ENCODE measurements at regions not wholly inside any gene's neighbourhood (a gene's known extent, or its start where the extent isn't known, plus 50 kb on each side); places are given as distances from the start of the nearest gene placed in this dataset.
A peak's percentile ranks its signal among the peaks of the same experiment; 100 is the strongest.

DNA sequence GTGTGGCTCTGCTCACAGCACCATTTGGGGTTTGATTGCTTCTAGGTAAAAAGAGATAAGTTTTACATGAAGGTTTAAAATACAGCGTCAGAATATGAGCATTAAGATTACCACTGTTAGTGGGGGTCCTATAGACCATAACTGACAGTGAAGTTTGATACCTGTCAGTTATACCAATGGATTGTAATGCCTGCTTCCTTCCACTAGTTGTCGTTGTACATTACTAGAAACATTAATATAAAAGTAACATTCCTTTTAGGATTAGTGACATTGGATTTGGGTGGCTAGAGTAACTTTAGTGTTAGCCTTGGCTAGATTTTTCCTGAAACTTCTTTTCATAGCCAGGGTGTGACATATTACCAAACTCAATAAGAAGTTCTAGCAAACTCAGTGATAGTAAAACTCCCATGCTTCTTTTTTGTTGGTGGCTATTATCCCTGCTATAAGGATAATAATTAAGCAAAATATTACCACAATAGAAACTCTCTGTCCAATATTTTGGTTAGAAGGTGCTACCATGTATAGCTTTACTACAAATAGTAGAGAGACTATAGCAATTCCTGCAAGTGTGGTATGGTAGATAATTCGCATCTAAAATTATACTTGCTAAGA, 57.1 kb downstream of the FAM181B start:
- DNase-seq: no peak

GRCh38 chr11:82675838-82676237, 57.8 kb downstream of the FAM181B start:
- no peak for DNase-seq

DNA sequence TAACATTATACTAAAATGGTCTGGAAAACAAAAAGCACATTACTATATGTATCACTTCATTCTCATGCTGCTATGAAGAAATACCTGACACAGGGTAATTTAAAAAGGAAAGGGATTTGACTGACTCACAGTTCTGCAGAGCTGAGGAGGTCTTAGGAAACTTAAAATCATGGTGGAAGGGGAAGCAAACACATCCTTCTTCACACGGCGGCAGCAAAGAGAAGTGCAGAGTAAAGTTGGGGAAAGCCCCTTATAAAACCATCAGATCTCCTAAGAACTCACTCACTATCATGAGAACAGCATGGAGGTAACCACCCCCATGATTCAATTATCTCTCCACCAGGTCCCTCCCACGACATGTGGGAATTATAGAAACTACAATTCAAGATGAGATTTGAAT, 60.0 kb downstream of the FAM181B start:
- DNase-seq: no peak

GRCh38 chr11:82671451-82671850, 62.2 kb downstream of the FAM181B start:
- DNase-seq: no peak

DNA sequence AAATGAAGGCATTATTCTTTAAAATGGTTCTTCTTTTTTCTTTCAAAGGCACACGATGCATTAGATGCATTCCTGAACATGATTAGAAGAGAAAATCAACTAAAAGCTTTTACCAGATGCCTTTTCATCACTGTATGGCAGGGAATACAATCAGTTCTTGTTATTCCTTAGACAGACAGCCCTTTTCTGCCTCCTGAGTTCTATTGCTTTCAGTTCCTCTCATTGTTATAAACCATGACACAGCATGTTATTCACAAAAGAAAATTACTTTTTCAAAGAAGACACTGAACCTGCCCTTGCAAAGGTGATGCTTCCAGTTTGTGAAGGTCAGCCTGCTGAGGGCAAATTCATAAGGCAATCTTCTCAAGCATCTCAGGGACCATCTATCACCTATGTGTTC, 70.1 kb downstream of the FAM181B start:
- no peak for DNase-seq

DNA sequence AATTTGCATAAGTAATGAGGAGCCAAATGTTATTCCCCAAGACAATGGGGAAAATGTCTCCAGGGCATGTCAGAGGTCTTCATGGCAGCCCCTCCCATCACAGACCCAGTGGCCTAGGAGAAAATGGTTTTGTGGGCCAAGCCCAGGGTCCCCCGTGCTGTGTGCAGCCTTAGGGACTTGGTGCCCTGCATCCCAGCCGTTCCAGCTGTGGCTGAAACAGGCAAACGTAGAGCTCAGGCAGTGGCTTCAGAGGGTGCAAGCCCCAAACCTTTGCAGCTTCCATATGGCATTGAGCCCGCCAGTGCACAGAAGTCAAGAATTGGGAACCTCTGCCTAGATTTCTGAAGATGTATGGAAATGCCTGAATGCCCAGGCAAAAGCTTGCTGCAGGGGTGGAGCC, 79.9 kb downstream of the FAM181B start:
- DNase-seq: no peak

DNA sequence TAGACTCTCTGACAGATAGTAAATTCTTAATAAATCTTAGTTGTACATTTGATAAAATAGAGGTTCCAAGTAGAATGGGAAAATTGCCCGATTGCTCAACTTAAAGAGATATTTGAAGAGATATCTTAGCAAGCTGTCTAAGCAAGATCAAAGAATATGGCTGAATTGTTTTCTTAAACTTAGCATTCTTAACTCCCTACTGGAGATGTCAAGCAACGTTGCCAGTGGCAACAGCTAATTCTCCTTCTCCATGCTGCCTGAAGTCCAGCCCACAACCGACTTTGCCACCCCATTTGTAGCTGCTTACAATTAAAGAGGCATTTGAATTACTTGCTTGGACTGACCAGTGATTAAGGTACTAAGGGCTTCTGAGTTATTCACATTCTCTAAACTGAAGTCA, 94.4 kb downstream of the FAM181B start:
- no peak for DNase-seq

- DNase-seq: no peak
Measured at GRCh38 chr11:82636615-82637014, 97.0 kb downstream of the FAM181B start.

DNA sequence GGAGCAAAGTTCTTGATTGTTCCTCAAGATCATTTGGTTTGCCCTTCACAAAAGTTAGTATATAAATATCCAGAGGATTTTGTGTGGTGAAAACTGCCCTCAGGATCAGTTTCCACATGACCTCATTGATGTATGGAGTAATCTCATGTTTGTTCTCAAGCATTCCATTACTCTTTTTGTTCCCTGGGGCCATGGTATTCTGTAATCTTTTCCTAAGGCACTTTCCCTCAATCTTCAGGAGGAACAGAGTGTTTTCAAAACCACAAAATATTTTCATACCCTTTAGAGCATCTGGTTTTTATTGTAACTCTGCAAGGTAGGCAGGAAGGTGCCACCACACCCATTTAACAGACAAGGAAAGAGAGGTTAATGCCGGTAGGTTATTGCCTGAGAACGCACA, 99.6 kb downstream of the FAM181B start:
- no peak for DNase-seq

DNA sequence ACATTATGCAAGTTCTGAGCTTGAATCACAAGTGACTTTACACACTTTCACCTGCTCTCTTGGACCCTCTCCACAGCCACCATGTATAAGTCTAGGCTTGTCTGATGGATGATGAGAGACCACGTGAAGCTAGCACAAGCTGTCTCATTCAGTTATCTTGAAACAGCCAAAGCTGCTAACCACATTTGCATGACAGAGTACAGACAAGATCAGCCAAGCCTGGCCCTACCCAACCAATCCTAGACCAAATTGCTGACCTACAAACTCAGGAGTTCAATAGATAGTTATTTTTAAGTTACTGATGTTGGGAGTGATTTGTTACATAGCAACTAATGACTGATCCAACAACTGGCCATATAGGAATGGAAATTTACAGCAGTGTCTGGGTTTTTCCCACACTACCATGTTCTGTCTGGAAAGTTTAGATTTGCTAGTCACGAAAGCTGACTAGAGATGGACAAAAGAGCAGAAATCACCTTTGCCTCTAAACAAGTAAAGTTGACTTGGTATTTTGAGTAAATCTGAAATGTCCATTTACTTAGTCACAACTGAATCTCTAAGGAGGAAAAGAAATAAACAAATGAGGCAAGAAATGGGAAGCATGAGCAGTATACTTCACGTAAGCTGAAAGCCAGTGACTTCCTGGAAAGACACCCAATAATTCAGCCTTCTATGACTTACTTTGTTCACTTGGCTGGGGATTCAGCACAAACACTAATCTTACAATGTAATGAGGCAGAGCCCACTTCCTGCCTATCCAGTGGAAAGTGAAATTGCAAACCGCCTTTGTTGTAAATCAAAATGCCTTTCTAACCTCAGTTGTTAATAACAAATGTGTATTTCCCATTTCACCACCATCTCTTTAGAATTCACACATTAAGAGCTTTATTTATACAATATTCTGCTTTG, 101.7 kb downstream of the FAM181B start:
- DNase-seq: no peak

- DNase-seq: no peak
Measured at GRCh38 chr11:82610671-82611070, 123.0 kb downstream of the FAM181B start.

DNA sequence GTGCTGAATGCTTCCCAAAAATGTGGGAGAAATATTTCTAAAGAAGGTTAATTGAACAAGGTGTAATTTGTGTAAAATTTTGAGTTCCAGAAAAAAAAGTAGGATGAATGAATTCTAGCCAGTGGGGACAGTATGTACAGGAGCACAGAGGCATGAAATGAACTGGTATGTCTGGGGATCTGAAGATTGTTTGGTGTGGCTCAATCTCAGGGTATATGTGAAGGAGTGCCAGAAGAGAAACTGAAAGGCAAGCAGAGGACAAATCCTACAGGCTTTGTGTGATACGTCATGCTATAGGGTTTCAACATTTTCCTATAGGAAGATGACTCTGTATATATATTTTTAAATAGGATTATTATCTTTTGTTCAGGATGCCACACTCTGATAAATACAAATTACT, 126.9 kb downstream of the FAM181B start:
- no peak for DNase-seq

DNA sequence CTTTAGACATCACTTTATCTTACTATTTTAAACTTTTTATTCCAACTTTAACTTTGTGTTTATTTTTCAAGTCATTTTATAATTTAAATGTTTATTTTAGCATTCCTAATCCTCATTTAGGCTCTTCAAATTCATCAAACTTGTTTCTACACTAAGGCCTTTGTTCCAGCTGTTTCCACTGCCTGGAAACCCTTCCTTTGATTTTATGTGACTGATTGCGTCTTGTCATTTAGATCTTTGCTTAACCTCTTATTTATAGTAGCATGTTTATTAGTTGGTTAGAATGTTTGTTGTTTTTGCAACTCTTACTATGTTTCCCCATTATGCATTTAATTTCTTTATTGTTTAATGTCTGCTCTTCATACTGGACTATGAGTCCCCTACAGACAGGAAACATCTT, 132.0 kb downstream of the FAM181B start:
- no peak for DNase-seq

GRCh38 chr11:82599836-82600235, 133.8 kb downstream of the FAM181B start:
- no peak for DNase-seq

DNA sequence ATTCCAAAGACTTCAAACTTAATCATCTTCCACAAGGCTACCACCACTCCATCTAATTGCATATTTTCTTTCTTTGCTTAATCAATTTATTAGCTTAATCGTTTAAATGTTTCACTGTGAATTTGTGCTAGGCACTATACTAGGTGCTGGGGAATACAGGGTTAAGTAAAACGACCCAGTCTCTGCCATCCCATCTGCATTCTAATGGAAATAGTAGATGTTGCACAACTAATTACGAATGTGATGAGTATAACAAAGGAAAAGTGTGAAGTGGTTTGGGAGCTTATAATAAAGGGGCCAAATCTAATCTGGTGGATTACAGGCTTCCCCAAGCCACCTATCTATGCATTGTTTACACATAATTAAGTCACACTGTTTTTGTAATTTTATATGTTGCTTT, 147.1 kb downstream of the FAM181B start:
- no peak for DNase-seq

- peak in 2 of 14 donors; percentile 12 to 79 for DNase-seq
Measured at GRCh38 chr11:82577246-82577645, 156.4 kb downstream of the FAM181B start.

GRCh38 chr11:82560836-82561235, 172.8 kb downstream of the FAM181B start:
- DNase-seq: no peak

DNA sequence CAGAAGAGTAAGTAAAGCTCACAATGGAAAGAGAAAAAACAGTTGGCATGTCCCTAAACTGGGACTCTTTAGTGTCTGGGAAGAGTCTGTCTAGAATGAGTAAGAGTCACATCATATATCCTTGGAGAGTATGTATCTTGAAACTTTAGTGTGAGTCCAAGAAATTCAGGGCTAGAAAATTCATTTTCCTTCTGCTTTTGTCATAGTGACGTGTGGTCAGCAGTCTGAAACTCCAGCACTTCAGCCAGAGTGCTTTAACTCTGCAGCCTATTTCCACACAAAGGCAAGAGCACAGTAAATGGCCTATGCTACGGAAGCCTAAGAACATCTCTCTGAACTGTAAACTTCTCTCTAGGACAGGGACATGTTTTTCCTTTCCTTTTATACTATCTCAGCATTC, 174.1 kb downstream of the FAM181B start:
- no peak for DNase-seq

DNA sequence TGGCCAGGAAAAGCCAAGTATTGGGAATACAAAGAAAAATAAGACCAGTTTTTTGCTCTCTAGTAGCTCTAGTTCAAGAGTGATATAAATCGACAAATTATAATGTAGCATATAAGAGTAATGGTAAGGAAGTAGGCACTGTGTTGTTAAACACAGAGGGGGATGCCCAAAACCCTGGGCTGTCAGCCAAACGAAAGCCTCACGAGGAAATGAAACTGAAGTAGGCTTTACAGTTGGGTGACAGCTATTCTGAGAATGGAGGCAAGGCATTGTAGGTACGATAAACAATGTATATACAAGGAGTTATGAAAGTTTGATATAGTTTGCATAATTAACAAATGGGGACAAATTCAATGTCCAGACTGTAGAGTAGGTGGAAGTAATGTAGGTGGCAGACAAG, 176.4 kb downstream of the FAM181B start:
- DNase-seq: peak in 3 of 14 donors; percentile 20 to 45 (median 40)

DNA sequence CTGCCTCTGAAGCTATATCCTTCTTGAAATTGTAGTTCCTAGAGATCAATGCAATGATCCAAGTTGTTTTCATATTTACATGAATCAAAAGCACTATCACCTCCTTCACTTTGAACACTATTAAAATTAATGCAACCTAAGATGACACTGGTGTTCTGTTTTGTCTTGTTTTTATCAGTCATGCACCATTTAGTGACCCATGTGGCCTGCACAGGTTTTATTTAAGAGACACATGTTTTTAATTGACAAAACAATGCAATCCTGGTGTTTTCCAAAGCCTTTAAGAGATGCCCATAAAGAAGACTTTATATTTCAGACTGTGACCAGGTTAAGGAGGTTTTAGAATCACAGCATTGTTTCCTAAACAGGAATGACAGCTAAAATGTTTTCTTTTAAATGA, 177.5 kb downstream of the FAM181B start:
- DNase-seq: no peak

DNA sequence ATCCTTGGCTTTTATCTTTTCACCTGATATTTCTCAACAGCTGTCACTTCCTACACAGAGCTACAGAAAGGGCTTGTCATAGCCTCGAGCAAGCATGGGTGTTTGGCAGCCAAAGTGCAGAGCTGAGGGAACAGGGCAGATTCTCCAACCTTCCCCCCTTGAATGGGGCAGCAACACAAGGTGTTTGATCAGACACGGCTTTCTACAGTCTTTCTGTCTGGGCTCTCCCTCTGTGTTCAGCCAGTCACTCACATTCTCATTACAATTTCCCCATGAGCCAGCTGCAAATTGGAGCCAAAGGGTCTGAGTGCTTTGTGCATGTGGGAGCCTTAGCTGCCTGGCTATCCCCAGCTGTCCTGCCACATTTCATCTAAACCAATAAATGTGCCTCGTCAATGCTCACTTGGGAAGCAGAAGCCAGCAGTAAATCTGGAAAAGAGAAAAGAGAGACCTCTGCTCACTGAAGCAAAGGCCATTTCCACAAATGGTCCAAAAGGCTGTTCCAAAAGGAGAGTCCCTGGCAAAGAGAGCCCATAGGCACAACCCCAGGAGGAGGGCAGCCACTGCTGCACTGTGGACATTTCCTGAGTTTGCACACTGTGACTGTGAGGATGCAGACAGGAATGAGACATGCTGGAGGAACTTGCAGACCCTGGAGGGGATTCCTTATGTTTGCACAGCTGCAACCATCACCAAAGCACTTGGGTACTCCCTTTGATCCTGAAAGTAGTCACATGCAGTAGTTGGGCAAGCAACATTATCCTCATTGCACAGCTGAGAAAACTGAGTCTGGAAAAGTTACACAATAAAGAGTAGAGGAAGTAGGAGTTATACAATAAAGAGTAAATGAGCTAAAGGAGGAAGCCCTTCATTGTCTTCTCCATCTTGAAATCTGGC, 186.8 kb downstream of the FAM181B start:
- peak in 2 of 14 donors; percentile 2 to 43 for DNase-seq

- DNase-seq: no peak
Measured at GRCh38 chr11:82539669-82540068, 194.0 kb downstream of the FAM181B start.

DNA sequence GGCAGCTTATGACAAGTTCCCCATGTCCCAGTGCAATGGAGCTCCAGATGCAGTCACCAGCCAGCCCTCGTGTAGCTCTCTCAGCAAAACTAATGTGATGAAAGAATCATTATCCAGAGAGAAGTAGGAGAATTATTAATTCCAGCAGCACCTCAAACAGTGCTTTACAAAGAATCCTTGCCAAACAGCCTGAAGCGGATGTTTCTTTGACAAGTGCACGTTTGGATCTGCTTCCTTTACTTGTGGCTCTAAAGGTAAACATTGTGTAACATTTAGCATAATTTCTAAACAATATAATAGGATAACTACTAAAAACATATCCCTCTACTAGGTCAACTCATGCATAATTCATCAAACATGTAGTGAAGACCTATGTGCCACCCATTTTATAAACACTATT, 197.0 kb downstream of the FAM181B start:
- no peak for DNase-seq
